ENCODE measurements at regions not wholly inside any gene's neighbourhood (a gene's known extent, or its start where the extent isn't known, plus 50 kb on each side); places are given as distances from the start of the nearest gene placed in this dataset.

- Histone ChIP-seq H2BK5ac (ENCODE audit: insufficient read length, low read length) (no peak overlapping the region), H2BK120ac (ENCODE audit: low read depth, low read length, poor library complexity, severe bottlenecking) (no peak overlapping the region), H4K5ac (ENCODE audit: insufficient read length, low read depth, low read length) (no peak overlapping the region), H4K91ac (ENCODE audit: insufficient read length, low read depth, low read length) (no peak overlapping the region), H3K23ac (ENCODE audit: insufficient read length, low read depth, low read length) (no peak overlapping the region), H2AK5ac (ENCODE audit: insufficient read length, low read length) (no peak overlapping the region), H3K4me1 (ENCODE audit: insufficient read depth, low read length) (no peaks in the 10 kb centered on the region), H2BK15ac (ENCODE audit: low read depth, low read length) (no peak overlapping the region), H3K23me2 (ENCODE audit: insufficient read length, low read depth, low read length, poor library complexity, severe bottlenecking) (no peaks in the 10 kb centered on the region), H3K4ac (ENCODE audit: low read depth, low read length) (no peak overlapping the region), H3K18ac (ENCODE audit: insufficient read length, low read depth, low read length) (no peak overlapping the region), H3K79me1 (ENCODE audit: insufficient read depth, low read depth, low read length, poor library complexity, severe bottlenecking) (no peaks in the 10 kb centered on the region), H3K4me2 (ENCODE audit: insufficient read depth, insufficient read length, low read length) (no peak overlapping the region), H2BK12ac (ENCODE audit: insufficient read length, low read depth, low read length) (no peak overlapping the region), H3K27me3 (ENCODE audit: insufficient read depth, low read length) (no peaks in the 10 kb centered on the region), H3K56ac (ENCODE audit: insufficient read length, low read depth, low read length) (no peak overlapping the region), H3T11ph (ENCODE audit: low read length) (no peak overlapping the region), H4K20me1 (ENCODE audit: control insufficient read depth, insufficient read depth, insufficient read length) (no peaks in the 10 kb centered on the region), H2BK20ac (ENCODE audit: low read depth, low read length, poor library complexity, severe bottlenecking) (no peak overlapping the region), H3K27ac (ENCODE audit: insufficient read length, low read depth, low read length) (no peak overlapping the region), H2AFZ (ENCODE audit: low read length) (no peak overlapping the region), H3K79me2 (ENCODE audit: insufficient read depth, low read length) (no peaks in the 10 kb centered on the region), H3K9ac (ENCODE audit: extremely low read depth, insufficient read length, low read length) (no peak overlapping the region), H3K14ac (ENCODE audit: insufficient read depth, low read length) (no peak overlapping the region), H4K8ac (replicated peaks; ENCODE audit: insufficient read length, low read depth, low read length) (no peak overlapping the region), H3K9me3 (ENCODE audit: control insufficient read depth, low read depth, low read length) (no peaks in the 10 kb centered on the region)
- H3K36me3 Mint-ChIP-seq (ENCODE audit: insufficient read depth in 1 of 3, low read depth in 3 of 3): no peaks in the 10 kb centered on the region
- peaks cover 3 to 4% of the 10 kb centered on the region in 2 experiments for H3K4me1 Mint-ChIP-seq
- no peak for TF ChIP-seq CTCF (conservative IDR thresholded peaks at IDR 0.05)
- no peak for DNase-seq
- H3K27me3 Mint-ChIP-seq (ENCODE audit: low read depth): no peaks in the 10 kb centered on the region
- no CpG with 5 or more reads among the region's 3 CpGs for WGBS (ENCODE audit: extremely low coverage, insufficient read length, low lambda C conversion rate)
- H3K4me3 Mint-ChIP-seq: no peak overlapping the region
- H3K9me3 Mint-ChIP-seq: no peaks in the 10 kb centered on the region
- no peak overlapping the region for H3K27ac Mint-ChIP-seq
These were observed 341.7 kb upstream of the HTR1E start for GRCh38 chr6:86595641-86596040.
